SJSA1 (cell line): ENCODE measurements at regions not wholly inside any gene's neighbourhood (a gene's known extent, or its start where the extent isn't known, plus 50 kb on each side); places are given as distances from the start of the nearest gene placed in this dataset.
"Not testable (repeated sequence)": the region's sequence is repeated elsewhere in the genome, so short reads cannot be mapped to it uniquely, and the experiment has no call there.

Experiments used
- DNase-seq, 2 experiments: peaks; one replicate each; pipeline ENCODE4 v3.0.0-alpha.2; 2015 to 2020; ENCODE audit warnings: low spot score in 2 of 2, low read depth in 1 of 2
- H3K27ac ChIP-seq: fragments of 250-450 bp; sonication (Bioruptor Pico); 2 replicates; pipeline ENCODE4 v1.5.1; 2020; ENCODE audit warnings: mild to moderate bottlenecking, moderate library complexity
- H3K27me3 ChIP-seq: fragments of 250-450 bp; sonication (Bioruptor Pico); replicated peaks from 2 replicates; pipeline ENCODE4 v1.5.1; 2020; ENCODE audit warnings: mild to moderate bottlenecking, moderate library complexity
- H3K36me3 ChIP-seq: fragments of 250-450 bp; sonication (Bioruptor Pico); 2 replicates; pipeline ENCODE4 v1.5.1; 2020; ENCODE audit warnings: mild to moderate bottlenecking
- H3K4me1 ChIP-seq: fragments of 250-450 bp; sonication (Bioruptor Pico); replicated peaks from 2 replicates; pipeline ENCODE4 v1.6.1; 2021; ENCODE audit warnings: mild to moderate bottlenecking
- H3K4me3 ChIP-seq: fragments of 250-450 bp; sonication (Bioruptor Pico); 2 replicates; pipeline ENCODE4 v1.5.1; 2020; ENCODE audit warnings: mild to moderate bottlenecking
- H3K9me3 ChIP-seq: fragments of 250-450 bp; sonication (Bioruptor Pico); replicated peaks from 2 replicates; pipeline ENCODE4 v1.5.1; 2020; ENCODE audit warnings: mild to moderate bottlenecking

DNA sequence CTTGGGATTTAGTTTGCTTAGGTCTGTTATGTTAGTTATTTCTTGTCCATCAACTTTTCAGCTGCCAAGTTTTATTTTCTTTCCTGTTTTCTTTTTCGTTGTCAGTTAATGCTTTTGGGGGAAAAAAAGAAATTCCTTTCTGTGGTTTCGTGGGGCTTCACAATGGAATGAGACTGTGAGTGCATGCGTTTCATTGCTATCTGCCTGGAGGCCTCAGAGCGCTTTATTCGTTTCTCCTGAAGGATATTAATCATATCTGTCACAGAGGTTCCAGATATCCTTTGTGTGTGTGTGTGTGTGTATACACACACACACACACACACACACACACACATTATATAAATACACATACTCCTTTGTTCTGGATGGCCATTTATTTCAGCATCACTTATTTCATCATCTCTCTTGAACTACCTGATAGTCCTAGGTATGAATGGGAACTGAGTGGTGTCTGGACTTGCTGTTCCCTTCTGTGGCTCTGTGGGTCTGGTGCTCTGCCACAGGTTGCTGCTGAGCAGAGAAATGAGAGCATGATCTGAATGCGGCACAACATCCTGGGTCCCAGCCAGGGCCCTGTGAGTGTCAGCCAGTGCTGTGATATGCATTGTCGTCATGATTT lies 66.9 kb upstream of the ADORA2B start:
- not testable (repeated sequence) for H3K27me3 ChIP-seq, H3K4me3 ChIP-seq, H3K4me1 ChIP-seq, H3K27ac ChIP-seq, H3K9me3 ChIP-seq, H3K36me3 ChIP-seq
- DNase-seq = peak in 1 of 2 experiments; percentile 27

DNA sequence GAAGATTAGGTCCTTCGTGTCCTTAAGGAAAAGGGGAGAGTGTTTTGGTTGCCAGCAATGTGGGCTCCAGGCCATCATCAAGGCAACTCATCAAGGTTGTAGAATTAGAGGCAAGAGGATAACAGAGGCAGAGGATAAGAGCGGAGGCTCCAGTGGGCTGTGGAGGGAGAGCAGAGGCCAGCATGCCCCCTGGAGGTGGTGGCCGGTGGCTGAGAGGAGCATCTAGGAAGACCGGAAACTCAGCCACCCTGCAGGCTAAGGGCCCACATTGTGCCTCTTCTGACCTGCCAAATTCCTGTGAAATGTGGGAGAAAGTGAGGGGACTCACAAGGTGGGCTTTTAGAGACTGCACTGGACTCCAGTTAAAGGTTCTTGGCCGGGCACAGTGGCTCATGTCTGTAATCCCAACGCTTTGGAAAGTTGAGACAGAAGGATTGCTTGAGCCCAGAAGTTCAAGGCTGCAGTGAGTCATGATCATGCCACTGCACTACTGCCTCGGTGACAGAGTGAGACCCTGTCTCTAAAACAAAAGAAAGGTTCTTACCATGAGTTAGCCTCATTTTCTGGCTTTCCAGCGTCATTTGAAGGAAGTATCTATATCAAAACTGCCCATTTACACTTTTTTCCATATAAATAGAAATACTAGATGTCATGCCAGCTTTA lies 62.7 kb upstream of the ADORA2B start:
- H3K27me3 ChIP-seq = no peaks in the 10 kb centered on the region
- no peaks in the 10 kb centered on the region for H3K4me1 ChIP-seq
- no peaks in the 10 kb centered on the region for H3K9me3 ChIP-seq
- H3K4me3 ChIP-seq = no peak overlapping the region
- no peak overlapping the region for H3K27ac ChIP-seq
- no peaks in the 10 kb centered on the region for H3K36me3 ChIP-seq
- no peak for DNase-seq

DNA sequence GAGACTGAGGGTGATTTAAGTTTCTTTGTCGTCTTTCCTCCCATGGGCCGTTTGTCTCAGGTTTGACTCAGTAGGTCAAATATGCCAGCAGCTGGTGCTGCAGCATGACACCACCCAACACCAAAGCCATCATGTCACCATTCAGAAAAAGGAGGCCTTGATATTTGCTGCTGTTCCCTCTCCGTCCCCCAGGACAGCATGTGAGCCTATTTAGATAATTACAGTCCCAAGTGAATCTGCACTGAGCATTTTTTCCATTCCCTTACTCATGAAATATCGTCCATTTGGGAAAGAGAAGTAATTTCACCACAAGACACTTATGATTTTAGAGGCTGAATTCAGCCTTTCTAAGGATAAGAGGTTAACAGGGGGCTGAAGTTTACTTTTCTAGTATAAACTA lies 62.2 kb upstream of the ADORA2B start:
- no peak for DNase-seq
- H3K36me3 ChIP-seq = no peaks in the 10 kb centered on the region
- no peaks in the 10 kb centered on the region for H3K4me1 ChIP-seq
- H3K27ac ChIP-seq = no peak overlapping the region
- no peaks in the 10 kb centered on the region for H3K9me3 ChIP-seq
- H3K4me3 ChIP-seq = no peak overlapping the region
- H3K27me3 ChIP-seq = no peaks in the 10 kb centered on the region

DNA sequence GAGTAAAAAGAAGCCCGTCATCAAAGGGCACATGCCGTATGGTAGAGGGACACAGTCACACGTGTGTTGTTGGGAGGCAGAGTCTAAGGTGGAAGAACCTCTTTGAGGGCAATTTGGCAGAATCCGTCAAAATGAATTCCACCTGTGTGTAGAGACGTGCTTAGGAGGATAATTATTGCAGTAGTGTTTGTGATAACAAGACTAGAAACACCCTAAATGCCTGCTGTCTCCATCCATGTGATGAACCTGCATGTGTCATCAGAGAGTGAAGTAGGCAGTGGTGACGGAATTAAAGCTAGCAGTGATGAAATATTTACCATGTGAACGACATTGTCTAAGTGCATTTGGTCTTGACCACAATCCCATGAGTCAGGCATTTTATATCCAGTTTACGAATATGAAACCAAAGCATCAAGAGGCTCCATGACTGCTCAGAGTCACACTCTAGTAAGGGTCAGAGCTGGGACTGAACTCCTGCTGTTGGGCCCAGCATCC lies 61.3 kb upstream of the ADORA2B start:
- Histone ChIP-seq H3K4me1 (no peaks in the 10 kb centered on the region), H3K27me3 (no peaks in the 10 kb centered on the region), H3K9me3 (no peaks in the 10 kb centered on the region), H3K4me3 (no peak overlapping the region), H3K27ac (no peak overlapping the region), H3K36me3 (no peaks in the 10 kb centered on the region)
- DNase-seq = no peak

DNA sequence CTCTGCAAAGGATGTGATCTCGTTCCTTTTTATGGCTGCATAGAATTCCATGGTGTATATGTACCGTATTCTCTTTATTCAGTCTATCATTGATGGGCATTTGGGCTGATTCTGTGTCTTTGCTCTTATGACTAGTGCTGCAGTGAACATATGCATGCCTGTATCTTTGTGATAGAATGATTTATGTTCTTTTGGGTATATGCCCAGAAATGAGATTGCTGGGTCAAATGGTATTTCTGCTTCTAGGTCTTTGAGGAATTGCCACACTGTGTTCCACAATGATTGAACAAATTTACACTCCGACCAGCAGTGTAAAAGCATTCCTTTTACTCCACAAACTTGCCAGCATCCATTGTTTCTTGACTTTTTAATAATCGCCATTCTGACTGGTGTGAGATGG lies 60.2 kb upstream of the ADORA2B start:
- Histone ChIP-seq H3K27ac (no peak overlapping the region), H3K4me3 (no peak overlapping the region), H3K27me3 (no peaks in the 10 kb centered on the region), H3K9me3 (no peaks in the 10 kb centered on the region), H3K4me1 (no peaks in the 10 kb centered on the region), H3K36me3 (no peaks in the 10 kb centered on the region)
- DNase-seq = no peak

DNA sequence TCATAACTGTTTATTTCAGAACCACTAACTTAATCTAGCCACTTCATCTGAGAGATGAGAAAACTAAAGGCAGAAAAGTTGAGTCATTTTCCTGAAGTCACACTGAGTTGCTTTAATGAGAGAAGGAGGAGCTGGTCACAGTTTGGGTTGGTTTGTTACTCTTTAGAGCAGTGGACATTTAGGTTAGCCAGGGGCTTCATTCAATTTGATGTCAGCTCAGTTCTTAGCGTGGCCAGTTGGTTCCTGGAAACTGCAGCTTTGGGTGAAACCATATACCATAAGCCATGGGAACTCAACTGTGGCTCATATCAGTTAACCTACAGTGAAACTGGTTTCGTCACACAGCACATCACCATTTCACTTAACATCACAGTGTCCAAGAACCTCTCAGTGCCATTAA lies 59.2 kb upstream of the ADORA2B start:
- no peaks in the 10 kb centered on the region for H3K4me1 ChIP-seq
- no peaks in the 10 kb centered on the region for H3K9me3 ChIP-seq
- no peaks in the 10 kb centered on the region for H3K27me3 ChIP-seq
- no peak overlapping the region for H3K27ac ChIP-seq
- DNase-seq = no peak
- H3K4me3 ChIP-seq = no peak overlapping the region
- no peaks in the 10 kb centered on the region for H3K36me3 ChIP-seq

DNA sequence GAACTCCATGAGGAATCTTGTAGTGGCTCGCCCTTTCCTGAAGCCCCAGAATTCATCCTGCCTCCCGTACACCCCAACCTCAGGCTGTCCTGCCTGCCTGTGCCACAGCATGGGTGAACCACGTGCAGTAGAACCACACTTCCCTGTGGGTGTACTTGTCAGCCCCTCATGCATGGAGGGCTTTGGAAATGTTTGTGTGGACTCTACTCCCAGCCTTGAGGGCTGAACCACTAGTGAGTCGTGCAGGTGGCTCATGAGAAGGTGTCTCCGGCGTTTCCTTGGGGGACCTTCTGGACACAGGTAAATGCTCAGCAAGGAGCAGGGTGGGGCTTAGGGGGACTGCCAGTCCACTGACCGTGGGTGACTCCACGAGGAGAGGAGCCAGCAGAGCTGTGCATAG lies 58.7 kb upstream of the ADORA2B start:
- Histone ChIP-seq H3K4me3 (no peak overlapping the region), H3K36me3 (no peaks in the 10 kb centered on the region), H3K27ac (no peak overlapping the region), H3K4me1 (no peaks in the 10 kb centered on the region), H3K27me3 (no peaks in the 10 kb centered on the region), H3K9me3 (no peaks in the 10 kb centered on the region)
- no peak for DNase-seq

DNA sequence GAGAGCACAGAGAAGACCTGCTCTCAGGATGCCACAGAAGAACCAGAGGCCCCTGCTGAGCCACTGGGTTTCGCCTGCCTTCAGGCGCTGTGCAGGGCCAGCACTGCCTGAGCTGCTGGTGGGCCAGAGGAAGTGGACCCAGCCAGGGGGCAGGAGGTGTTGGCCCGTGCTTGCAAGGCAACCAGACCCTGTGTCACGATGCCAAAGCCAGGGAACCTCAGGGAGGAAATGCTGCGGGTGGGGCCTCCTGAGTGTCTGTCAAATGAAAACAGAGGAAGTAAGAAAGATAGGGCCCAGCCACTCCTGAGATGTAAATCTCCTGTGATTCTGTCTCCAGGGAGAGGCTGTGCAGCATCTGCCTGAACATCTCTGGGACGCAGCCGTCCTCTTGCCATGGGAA lies 58.1 kb upstream of the ADORA2B start:
- Histone ChIP-seq H3K27ac (no peak overlapping the region), H3K4me3 (no peak overlapping the region), H3K9me3 (no peaks in the 10 kb centered on the region), H3K4me1 (no peaks in the 10 kb centered on the region), H3K27me3 (no peaks in the 10 kb centered on the region), H3K36me3 (no peaks in the 10 kb centered on the region)
- no peak for DNase-seq

DNA sequence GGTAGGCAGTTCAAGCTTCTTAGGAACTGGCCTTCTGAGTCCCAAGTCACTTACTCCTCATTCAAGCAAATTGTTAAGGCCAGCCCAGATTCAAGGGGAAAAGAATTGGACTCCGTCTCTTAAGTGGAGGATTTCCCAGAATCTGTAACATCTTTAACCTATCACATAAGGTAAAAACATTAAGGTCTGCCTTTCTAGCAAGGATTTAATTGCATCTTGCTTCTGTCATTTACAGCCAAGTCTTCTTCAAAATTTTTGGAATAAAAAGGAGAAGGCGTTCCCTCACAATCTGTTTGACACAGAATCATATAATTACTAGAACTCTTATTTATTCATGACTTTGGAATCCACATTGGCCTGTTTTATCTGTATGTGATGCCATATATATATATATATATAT lies 56.5 kb upstream of the ADORA2B start:
- DNase-seq = no peak
- Histone ChIP-seq H3K27me3 (no peaks in the 10 kb centered on the region), H3K36me3 (no peaks in the 10 kb centered on the region), H3K4me1 (no peaks in the 10 kb centered on the region), H3K27ac (no peak overlapping the region), H3K9me3 (no peaks in the 10 kb centered on the region), H3K4me3 (no peak overlapping the region)

DNA sequence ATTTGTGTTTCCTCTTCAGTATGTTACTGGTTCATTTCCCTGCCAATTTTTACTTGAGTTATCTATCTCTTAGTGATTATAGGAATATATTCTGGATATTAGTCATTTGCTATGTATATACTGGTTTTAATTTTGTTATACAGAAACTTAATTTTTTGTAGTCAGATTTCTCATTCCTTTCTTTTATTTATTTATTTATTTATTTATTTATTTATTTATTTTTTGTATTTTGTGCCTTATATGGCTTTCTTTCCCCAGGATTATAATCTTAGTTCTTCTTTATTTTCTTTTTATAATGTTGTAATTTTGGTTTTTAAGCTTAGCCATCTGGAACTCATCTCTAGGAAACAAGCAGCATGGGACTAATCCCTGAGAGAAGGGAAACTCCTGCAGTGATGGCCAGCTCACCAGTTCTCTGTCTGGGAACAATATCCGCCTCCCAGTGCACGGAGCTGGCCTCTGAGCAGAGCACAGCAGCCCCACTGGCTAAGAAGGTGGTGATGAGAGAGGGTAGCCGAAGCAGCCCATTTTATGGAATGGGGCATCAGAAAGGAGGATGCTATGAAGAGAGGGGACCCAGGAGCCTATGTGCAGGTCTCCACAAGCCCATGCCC lies 54.5 kb upstream of the ADORA2B start:
- Histone ChIP-seq H3K9me3 (no peaks in the 10 kb centered on the region), H3K4me1 (no peaks in the 10 kb centered on the region), H3K4me3 (no peak overlapping the region), H3K27me3 (no peaks in the 10 kb centered on the region), H3K36me3 (no peaks in the 10 kb centered on the region), H3K27ac (no peak overlapping the region)
- DNase-seq = no peak

DNA sequence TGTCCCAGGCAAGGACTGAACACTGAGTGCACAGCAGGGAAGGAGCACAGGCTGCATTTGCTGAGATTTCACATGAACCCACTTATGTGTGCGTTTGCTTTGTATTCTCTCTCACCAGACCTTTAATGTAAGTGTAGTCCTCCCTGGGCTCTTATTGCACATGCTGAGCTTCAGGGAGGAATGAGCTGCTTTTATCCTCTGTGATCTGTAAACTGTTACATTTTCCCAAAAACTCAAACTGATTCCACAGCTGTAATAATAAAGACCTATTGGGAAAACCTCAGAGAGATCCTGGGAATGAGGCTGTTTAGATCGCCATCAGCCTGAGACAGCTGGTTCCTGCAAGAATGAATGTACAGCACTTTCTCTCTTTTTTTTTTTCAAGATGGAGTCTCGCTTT lies 53.6 kb upstream of the ADORA2B start:
- H3K36me3 ChIP-seq = no peaks in the 10 kb centered on the region
- H3K27me3 ChIP-seq = no peaks in the 10 kb centered on the region
- no peak overlapping the region for H3K27ac ChIP-seq
- no peak for DNase-seq
- no peaks in the 10 kb centered on the region for H3K4me1 ChIP-seq
- no peaks in the 10 kb centered on the region for H3K9me3 ChIP-seq
- no peak overlapping the region for H3K4me3 ChIP-seq

DNA sequence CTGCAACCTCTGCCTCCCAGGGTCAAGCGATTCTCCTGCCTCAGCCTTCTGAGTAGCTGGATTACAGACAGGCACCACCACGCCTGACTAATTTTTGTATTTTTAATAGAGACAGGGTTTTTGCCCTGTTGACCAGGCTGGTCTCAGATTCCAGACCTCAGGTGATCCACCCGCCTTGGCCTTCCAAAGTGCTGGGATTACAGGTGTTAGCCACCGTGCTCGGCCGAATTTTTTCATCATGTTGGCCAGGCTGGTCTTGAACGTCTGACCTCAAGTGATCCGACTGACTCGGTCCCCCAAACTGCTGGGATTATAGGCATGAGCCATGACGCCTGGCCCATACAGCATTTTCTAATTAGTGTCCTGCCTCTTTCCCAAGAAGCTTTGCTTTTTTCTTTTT lies 52.7 kb upstream of the ADORA2B start:
- Histone ChIP-seq H3K27ac (no peak overlapping the region), H3K36me3 (no peaks in the 10 kb centered on the region), H3K9me3 (no peaks in the 10 kb centered on the region), H3K27me3 (no peaks in the 10 kb centered on the region), H3K4me1 (no peaks in the 10 kb centered on the region; the same call in 1 of the 2 replicates), H3K4me3 (no peak overlapping the region)
- no peak for DNase-seq

DNA sequence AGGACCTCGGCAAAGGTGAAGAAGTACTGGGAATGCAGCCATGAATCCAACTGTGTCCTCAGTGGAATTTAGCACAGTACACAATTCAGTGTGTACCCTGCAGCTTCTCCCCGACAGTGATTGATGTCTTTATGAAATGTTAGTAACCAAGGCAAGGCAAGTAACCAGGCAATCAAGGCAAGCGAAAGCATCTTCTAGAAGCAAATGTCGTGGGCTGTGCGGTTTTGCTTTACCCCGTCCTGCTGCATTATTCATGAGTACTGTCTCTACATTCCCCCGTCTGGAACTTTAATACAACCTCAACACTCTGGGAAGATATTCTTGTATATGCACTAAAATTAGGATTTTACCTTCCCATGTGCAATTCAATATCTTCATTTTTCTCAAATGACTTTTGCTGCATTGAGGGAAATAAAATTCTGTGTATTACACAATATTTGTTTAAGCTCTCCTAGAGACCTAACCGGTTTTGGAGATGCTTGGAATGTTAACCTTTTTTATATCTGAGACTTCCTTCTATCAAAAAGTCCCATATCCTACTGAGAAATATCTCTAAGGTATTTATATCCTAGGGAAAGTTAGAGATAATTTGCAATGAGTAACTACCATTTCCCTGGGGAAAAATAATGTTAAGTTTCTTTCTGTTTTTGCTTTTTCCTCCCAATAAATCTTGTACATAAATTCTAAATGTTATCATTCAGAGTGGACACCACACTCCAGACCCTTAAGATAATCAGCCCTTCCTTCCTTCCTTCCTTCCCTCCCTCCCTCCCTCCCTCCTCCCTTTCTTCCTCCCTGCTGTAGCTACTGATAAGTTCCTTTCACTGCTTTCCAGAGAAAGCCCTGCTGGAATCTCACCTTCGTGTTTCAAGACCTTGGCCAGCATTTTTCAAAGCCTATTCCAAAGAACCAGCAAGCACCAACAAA lies 51.9 kb upstream of the ADORA2B start:
- DNase-seq = no peak
- no peak overlapping the region for H3K4me3 ChIP-seq
- no peaks in the 10 kb centered on the region for H3K9me3 ChIP-seq
- H3K27me3 ChIP-seq = no peaks in the 10 kb centered on the region
- no peaks in the 10 kb centered on the region for H3K36me3 ChIP-seq
- H3K4me1 ChIP-seq = no peaks in the 10 kb centered on the region; the same call in 1 of the 2 replicates
- H3K27ac ChIP-seq = no peak overlapping the region

DNA sequence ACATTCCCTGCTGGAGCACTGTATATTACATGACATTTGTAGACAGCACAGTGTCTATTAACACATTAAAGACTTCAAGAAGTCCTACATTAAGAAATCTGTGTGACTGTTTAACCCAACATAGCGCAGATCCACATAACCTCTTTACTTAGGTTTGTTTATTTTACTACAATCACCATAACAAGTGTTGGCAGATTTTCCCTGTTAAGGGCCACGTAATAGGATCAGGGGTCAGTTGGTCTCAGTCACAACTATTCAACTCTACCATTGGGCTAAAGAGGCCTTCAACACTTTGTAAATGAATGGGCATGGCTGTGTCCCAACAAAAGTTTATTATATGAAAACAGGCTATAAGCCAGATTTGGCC lies 51.3 kb upstream of the ADORA2B start:
- Histone ChIP-seq H3K27ac (no peak overlapping the region), H3K4me1 (no peaks in the 10 kb centered on the region; the same call in 1 of the 2 replicates), H3K9me3 (no peaks in the 10 kb centered on the region), H3K4me3 (no peak overlapping the region), H3K36me3 (no peaks in the 10 kb centered on the region), H3K27me3 (no peaks in the 10 kb centered on the region)
- DNase-seq = no peak
